Prostate gland (tissue), 2 donors: ENCODE measurements at regions not wholly inside any gene's neighbourhood (a gene's known extent, or its start where the extent isn't known, plus 50 kb on each side); places are given as distances from the start of the nearest gene placed in this dataset.

Experiments used
- POLR2A ChIP-seq: fragments of 450-650 bp; IDR thresholded peaks from one replicate; pipeline ENCODE4 v1.6.1; 2016; ENCODE audit warnings: antibody characterized with exemption, mild to moderate bottlenecking
- TF ChIP-seq, protein P1 (sequence below), 4 experiments: fragments of 200-600 bp in 2 of 4; fragments of 450-650 bp in 2 of 4; sonication (generic) in 2 of 4; IDR thresholded peaks; 1 replicate in 3 of 4; 2 replicates in 1 of 4; pipeline ENCODE4 v1.5.1; 2016 to 2019; ENCODE audit warnings: antibody characterized with exemption in 4 of 4, mild to moderate bottlenecking in 2 of 4, moderate library complexity in 2 of 4

GRCh38 chr4:103484521-103484920 is 235.3 kb downstream of the TACR3 start:
- TF ChIP-seq, protein P1, sequence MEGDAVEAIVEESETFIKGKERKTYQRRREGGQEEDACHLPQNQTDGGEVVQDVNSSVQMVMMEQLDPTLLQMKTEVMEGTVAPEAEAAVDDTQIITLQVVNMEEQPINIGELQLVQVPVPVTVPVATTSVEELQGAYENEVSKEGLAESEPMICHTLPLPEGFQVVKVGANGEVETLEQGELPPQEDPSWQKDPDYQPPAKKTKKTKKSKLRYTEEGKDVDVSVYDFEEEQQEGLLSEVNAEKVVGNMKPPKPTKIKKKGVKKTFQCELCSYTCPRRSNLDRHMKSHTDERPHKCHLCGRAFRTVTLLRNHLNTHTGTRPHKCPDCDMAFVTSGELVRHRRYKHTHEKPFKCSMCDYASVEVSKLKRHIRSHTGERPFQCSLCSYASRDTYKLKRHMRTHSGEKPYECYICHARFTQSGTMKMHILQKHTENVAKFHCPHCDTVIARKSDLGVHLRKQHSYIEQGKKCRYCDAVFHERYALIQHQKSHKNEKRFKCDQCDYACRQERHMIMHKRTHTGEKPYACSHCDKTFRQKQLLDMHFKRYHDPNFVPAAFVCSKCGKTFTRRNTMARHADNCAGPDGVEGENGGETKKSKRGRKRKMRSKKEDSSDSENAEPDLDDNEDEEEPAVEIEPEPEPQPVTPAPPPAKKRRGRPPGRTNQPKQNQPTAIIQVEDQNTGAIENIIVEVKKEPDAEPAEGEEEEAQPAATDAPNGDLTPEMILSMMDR (IDR thresholded peaks at IDR 0.05), result no peak
- TF ChIP-seq POLR2A, result no peak
